Fibroblast of skin of left biceps (primary cell): ENCODE measurements at regions not wholly inside any gene's neighbourhood (a gene's known extent, or its start where the extent isn't known, plus 50 kb on each side); places are given as distances from the start of the nearest gene placed in this dataset.
A peak's percentile ranks its signal among the peaks of the same experiment; 100 is the strongest.

Experiments
- DNase-seq, 2 experiments: peaks; one replicate each; pipeline ENCODE4 v3.0.0-alpha.2; 2013; ENCODE audit warnings: low read depth in 2 of 2

DNA sequence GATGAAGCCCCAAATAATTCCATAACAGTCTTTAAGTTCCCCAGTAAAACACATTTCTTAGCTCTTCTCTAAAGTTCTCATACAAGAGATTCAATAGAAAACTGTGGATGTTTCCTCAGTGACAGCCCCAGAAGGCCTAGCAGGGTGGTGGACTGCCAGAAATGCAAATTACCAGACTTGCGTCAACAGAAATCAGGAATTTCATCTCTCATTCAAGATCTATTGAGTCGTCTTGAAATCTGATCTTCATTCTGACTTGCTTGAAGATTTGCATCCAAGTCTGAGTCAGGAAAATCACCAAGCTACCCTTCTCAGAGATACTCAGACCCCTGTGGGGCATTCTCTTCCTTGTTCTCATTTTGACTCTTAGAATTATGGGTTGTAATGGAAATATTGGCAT, 68.9 kb upstream of the NDP start:
- DNase-seq, result no peak

DNA sequence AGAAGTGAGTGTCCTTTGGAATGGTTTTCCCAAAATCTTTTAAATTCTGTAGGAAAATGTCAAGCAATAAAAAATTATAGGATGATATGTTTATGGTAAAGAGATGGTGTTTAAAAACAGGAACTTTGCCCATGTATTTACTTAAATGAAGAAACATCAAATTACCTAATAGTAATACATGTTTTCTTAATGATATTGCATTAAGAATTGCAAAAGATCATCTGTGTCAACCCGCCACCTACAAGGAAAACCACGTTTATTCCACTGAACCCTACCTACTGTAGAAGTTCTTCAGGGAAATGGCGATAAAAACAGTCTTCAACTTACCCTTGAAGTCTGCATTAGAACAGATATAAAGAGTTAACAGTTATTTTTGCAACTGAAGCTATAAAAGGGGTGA, 67.2 kb upstream of the NDP start:
- DNase-seq, result no peak

GRCh38 chrX:44039556-44039955, 66.4 kb upstream of the NDP start:
- no peak for DNase-seq

DNA sequence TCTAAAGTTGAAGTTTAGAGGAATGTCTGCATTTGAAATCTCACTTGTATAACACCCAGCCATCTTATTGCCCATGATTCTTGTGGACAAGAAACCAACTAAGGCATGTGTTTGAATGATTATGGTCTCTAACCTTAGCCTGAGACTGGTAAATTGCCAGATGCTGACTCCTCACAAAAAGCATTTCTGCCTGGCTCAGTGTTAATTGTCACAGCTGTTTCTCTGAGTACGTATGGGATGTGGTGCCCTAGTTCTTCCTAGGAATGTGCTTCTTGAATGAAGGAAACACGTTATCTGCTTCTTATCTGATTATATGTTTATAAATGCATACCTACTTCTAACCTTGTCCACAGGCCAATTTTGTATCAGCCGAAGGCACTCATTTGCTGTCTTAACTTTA, 63.1 kb upstream of the NDP start:
- DNase-seq, result peak; percentile 47 to 48

- no peak for DNase-seq
These were observed 62.4 kb upstream of the NDP start for GRCh38 chrX:44035571-44035970.

DNA sequence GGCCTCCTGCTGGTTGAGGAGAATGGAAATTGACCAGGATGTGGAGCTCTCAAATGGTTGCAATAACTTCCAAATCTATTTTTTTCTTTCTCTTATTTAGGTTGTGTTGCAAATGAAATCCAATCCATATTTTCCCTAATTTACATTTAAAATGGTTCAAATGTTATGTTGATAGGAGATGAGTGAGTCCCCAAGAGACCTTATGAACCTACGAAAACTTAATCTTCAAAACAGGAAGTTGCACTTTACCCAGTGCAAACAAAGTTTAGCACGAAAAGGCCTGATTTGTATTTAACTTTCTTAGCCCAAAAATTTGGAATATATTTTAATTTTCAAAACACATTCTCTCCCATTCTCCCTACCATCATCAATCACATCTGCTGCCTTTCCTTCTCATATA, 59.3 kb upstream of the NDP start:
- DNase-seq, result no peak

DNA sequence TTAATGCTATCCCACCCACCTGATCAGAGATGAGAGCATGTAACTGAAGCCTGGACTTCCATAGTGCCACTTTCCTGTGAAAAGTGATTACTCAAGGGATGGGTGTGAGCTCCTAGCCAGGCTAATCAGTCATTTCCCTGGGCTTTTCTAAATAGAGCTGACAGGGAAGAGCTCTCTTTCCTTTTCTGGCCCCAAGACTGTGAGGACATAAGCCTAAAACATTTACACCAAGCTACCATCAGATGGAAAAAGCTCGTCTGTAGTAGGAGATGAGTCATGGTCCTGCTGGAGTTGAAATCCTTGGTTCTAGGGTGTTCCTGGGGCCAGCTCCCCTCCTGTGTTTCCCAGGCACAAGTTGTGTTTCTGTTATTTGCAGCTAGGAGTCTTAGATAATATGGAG, 52.4 kb upstream of the NDP start:
- DNase-seq, result no peak
